Central memory CD8-positive, alpha-beta T cell (primary cell): ENCODE measurements at regions not wholly inside any gene's neighbourhood (a gene's known extent, or its start where the extent isn't known, plus 50 kb on each side); places are given as distances from the start of the nearest gene placed in this dataset.
"Not testable (repeated sequence)": the region's sequence is repeated elsewhere in the genome, so short reads cannot be mapped to it uniquely, and the experiment has no call there.

ENCODE experiments used
- ATAC-seq: fragments of 150-1000 bp; cut with Tn5 transposase; replicated peaks from 2 replicates; pipeline ENCODE4 v1.10.0; 2022; ENCODE audit warnings: mild to moderate bottlenecking, moderate FRiP score, moderate number of reproducible peaks; ENCODE audit not compliant: poor library complexity, severe bottlenecking; ENCODE audit errors: extremely low read depth
- DNase-seq, 2 donors: peaks; one replicate each; pipeline ENCODE4 v3.0.0; 2021; ENCODE audit warnings: low spot score in 2 of 2
- H3K27ac Mint-ChIP-seq: one replicate; pipeline ENCODE4 v1.8.0; 2022; ENCODE audit warnings: low read depth, mild to moderate bottlenecking, moderate library complexity, mixed read lengths
- H3K27me3 Mint-ChIP-seq: one replicate; pipeline ENCODE4 v1.8.0; 2022; ENCODE audit warnings: mixed read lengths
- H3K36me3 Mint-ChIP-seq: one replicate; pipeline ENCODE4 v1.8.0; 2022; ENCODE audit warnings: mild to moderate bottlenecking, moderate library complexity, mixed read lengths; ENCODE audit not compliant: insufficient read depth
- H3K4me1 Mint-ChIP-seq: one replicate; pipeline ENCODE4 v1.8.0; 2022; ENCODE audit warnings: mixed read lengths
- H3K4me3 Mint-ChIP-seq: one replicate; pipeline ENCODE4 v1.8.0; 2022; ENCODE audit warnings: mild to moderate bottlenecking, moderate library complexity, mixed read lengths
- H3K9me3 Mint-ChIP-seq: one replicate; pipeline ENCODE4 v1.8.0; 2022; ENCODE audit warnings: mixed read lengths

GRCh38 chr3:145024700-145025099 lies 1053.1 kb downstream of the DIPK2A start:
- DNase-seq: no peak
- Mint-ChIP-seq H3K9me3 (peaks cover 29% of the 10 kb centered on the region), H3K4me3 (no peak overlapping the region), H3K36me3 (no peaks in the 10 kb centered on the region), H3K4me1 (no peaks in the 10 kb centered on the region), H3K27ac (no peak overlapping the region), H3K27me3 (no peaks in the 10 kb centered on the region)
- no peak for ATAC-seq

GRCh38 chr3:145027186-145027585 lies 1055.6 kb downstream of the DIPK2A start:
- H3K4me1 Mint-ChIP-seq, ATAC-seq, H3K36me3 Mint-ChIP-seq, H3K27ac Mint-ChIP-seq, DNase-seq, H3K4me3 Mint-ChIP-seq, H3K27me3 Mint-ChIP-seq: not testable (repeated sequence)
- peaks cover 36% of the 10 kb centered on the region for H3K9me3 Mint-ChIP-seq

GRCh38 chr3:145032791-145033190 lies 1061.2 kb downstream of the DIPK2A start:
- Mint-ChIP-seq H3K36me3 (no peaks in the 10 kb centered on the region), H3K27ac (no peak overlapping the region), H3K4me3 (no peak overlapping the region), H3K27me3 (no peaks in the 10 kb centered on the region), H3K4me1 (no peaks in the 10 kb centered on the region), H3K9me3 (peaks cover 24% of the 10 kb centered on the region)
- ATAC-seq (no peak), DNase-seq (no peak)

GRCh38 chr3:145035682-145036081 lies 1064.1 kb downstream of the DIPK2A start:
- H3K27ac Mint-ChIP-seq: no peak overlapping the region
- H3K4me3 Mint-ChIP-seq: no peak overlapping the region
- no peaks in the 10 kb centered on the region for H3K4me1 Mint-ChIP-seq
- DNase-seq: no peak
- peaks cover 21% of the 10 kb centered on the region for H3K9me3 Mint-ChIP-seq
- ATAC-seq: no peak
- H3K27me3 Mint-ChIP-seq: no peaks in the 10 kb centered on the region
- H3K36me3 Mint-ChIP-seq: no peaks in the 10 kb centered on the region

GRCh38 chr3:145054055-145054454 lies 1082.4 kb downstream of the DIPK2A start:
- not testable (repeated sequence) for H3K9me3 Mint-ChIP-seq, H3K36me3 Mint-ChIP-seq, H3K4me1 Mint-ChIP-seq, DNase-seq, H3K4me3 Mint-ChIP-seq, H3K27me3 Mint-ChIP-seq, H3K27ac Mint-ChIP-seq, ATAC-seq

GRCh38 chr3:145055375-145056076 lies 1083.9 kb downstream of the DIPK2A start:
- H3K27ac Mint-ChIP-seq: no peak overlapping the region
- DNase-seq (no peak), ATAC-seq (no peak)
- H3K9me3 Mint-ChIP-seq: peaks cover 10% of the 10 kb centered on the region
- no peaks in the 10 kb centered on the region for H3K4me1 Mint-ChIP-seq
- H3K4me3 Mint-ChIP-seq: no peak overlapping the region
- no peaks in the 10 kb centered on the region for H3K27me3 Mint-ChIP-seq
- H3K36me3 Mint-ChIP-seq: no peaks in the 10 kb centered on the region

GRCh38 chr3:145058483-145058882 lies 1086.9 kb downstream of the DIPK2A start:
- H3K27ac Mint-ChIP-seq: no peak overlapping the region
- DNase-seq: no peak
- no peak for ATAC-seq
- peaks cover 13% of the 10 kb centered on the region for H3K9me3 Mint-ChIP-seq
- H3K36me3 Mint-ChIP-seq: no peaks in the 10 kb centered on the region
- H3K4me3 Mint-ChIP-seq: no peak overlapping the region
- no peaks in the 10 kb centered on the region for H3K4me1 Mint-ChIP-seq
- H3K27me3 Mint-ChIP-seq: no peaks in the 10 kb centered on the region

- no peaks in the 10 kb centered on the region for H3K36me3 Mint-ChIP-seq
- H3K4me3 Mint-ChIP-seq: no peak overlapping the region
- ATAC-seq (no peak), DNase-seq (no peak)
- no peaks in the 10 kb centered on the region for H3K27me3 Mint-ChIP-seq
- no peak overlapping the region for H3K27ac Mint-ChIP-seq
- peaks cover 6% of the 10 kb centered on the region for H3K9me3 Mint-ChIP-seq
- H3K4me1 Mint-ChIP-seq: no peaks in the 10 kb centered on the region
These were observed 1092.0 kb downstream of the DIPK2A start for GRCh38 chr3:145063616-145064015.

- Mint-ChIP-seq H3K4me1 (no peaks in the 10 kb centered on the region), H3K9me3 (no peaks in the 10 kb centered on the region), H3K4me3 (no peak overlapping the region), H3K36me3 (peaks cover 2% of the 10 kb centered on the region), H3K27me3 (no peaks in the 10 kb centered on the region), H3K27ac (no peak overlapping the region)
- DNase-seq (no peak), ATAC-seq (no peak)
These were observed 1090.2 kb downstream of the PLOD2 start for GRCh38 chr3:145070795-145071194.

- Mint-ChIP-seq H3K4me1 (no peaks in the 10 kb centered on the region), H3K27ac (no peak overlapping the region), H3K9me3 (no peaks in the 10 kb centered on the region)
These were observed 1081.5 kb downstream of the PLOD2 start for GRCh38 chr3:145079436-145079835.

GRCh38 chr3:145087038-145087437 lies 1073.9 kb downstream of the PLOD2 start:
- H3K9me3 Mint-ChIP-seq: peaks cover 15% of the 10 kb centered on the region
- no peaks in the 10 kb centered on the region for H3K27me3 Mint-ChIP-seq
- H3K4me3 Mint-ChIP-seq: no peak overlapping the region
- no peak overlapping the region for H3K27ac Mint-ChIP-seq
- no peaks in the 10 kb centered on the region for H3K4me1 Mint-ChIP-seq
- DNase-seq (no peak), ATAC-seq (no peak)
- H3K36me3 Mint-ChIP-seq: peaks cover 1% of the 10 kb centered on the region

More at GRCh38 chr3:145079436-145079835, 1081.5 kb downstream of the PLOD2 start:
- Mint-ChIP-seq H3K4me3 (no peak overlapping the region), H3K27me3 (no peaks in the 10 kb centered on the region), H3K36me3 (no peaks in the 10 kb centered on the region)
- no peak for ATAC-seq
- no peak for DNase-seq

- no peak overlapping the region for H3K4me3 Mint-ChIP-seq
- H3K27ac Mint-ChIP-seq: no peak overlapping the region
- no peak for DNase-seq
- ATAC-seq: no peak
- no peaks in the 10 kb centered on the region for H3K27me3 Mint-ChIP-seq
- H3K4me1 Mint-ChIP-seq: no peaks in the 10 kb centered on the region
- peaks cover 15% of the 10 kb centered on the region for H3K9me3 Mint-ChIP-seq
- peaks cover 1% of the 10 kb centered on the region for H3K36me3 Mint-ChIP-seq
These were observed 1072.1 kb downstream of the PLOD2 start for GRCh38 chr3:145088917-145089316.

- ATAC-seq: no peak
- peaks cover 15% of the 10 kb centered on the region for H3K9me3 Mint-ChIP-seq
- H3K27me3 Mint-ChIP-seq: no peaks in the 10 kb centered on the region
- no peak overlapping the region for H3K4me3 Mint-ChIP-seq
- H3K27ac Mint-ChIP-seq: no peak overlapping the region
- H3K36me3 Mint-ChIP-seq: peaks cover 1% of the 10 kb centered on the region
- no peaks in the 10 kb centered on the region for H3K4me1 Mint-ChIP-seq
- no peak for DNase-seq
These were observed 1071.6 kb downstream of the PLOD2 start for GRCh38 chr3:145089337-145089736.
